DND-41 (cell line): ENCODE measurements at regions not wholly inside any gene's neighbourhood (a gene's known extent, or its start where the extent isn't known, plus 50 kb on each side); places are given as distances from the start of the nearest gene placed in this dataset.

ENCODE experiments used
- ATAC-seq: fragments of 200-7000 bp; cut with Tn5 transposase; 3 replicates; pipeline ENCODE4 v1.9.1; 2021; ENCODE audit warnings: low read depth; ENCODE audit not compliant: insufficient read depth
- DNase-seq: peaks from one replicate; pipeline ENCODE4 v3.0.0-alpha.2; 2020
- H2AFZ ChIP-seq: 2 replicates; pipeline ENCODE4 v1.6.0; 2012; ENCODE audit warnings: low read depth, low read length
- H3K27ac ChIP-seq: 2 replicates; pipeline ENCODE4 v1.5.1; 2012; ENCODE audit warnings: low read length, inconsistent platforms
- H3K27me3 ChIP-seq: fragments of 200-600 bp; sonication (generic); 2 replicates; pipeline ENCODE4 v1.6.0; 2012; ENCODE audit warnings: low read length, mild to moderate bottlenecking, inconsistent platforms; ENCODE audit not compliant: insufficient read depth, poor library complexity
- H3K36me3 ChIP-seq: 2 replicates; pipeline ENCODE4 v1.5.1; 2012; ENCODE audit warnings: low read length, inconsistent platforms; ENCODE audit not compliant: insufficient read depth
- H3K4me1 ChIP-seq: 2 replicates; pipeline ENCODE4 v1.5.1; 2012; ENCODE audit warnings: mild to moderate bottlenecking, low read length; ENCODE audit not compliant: insufficient read depth
- H3K4me2 ChIP-seq: 2 replicates; pipeline ENCODE4 v1.6.0; 2012; ENCODE audit warnings: mild to moderate bottlenecking, moderate library complexity, low read length, inconsistent platforms; ENCODE audit not compliant: insufficient read depth
- H3K4me3 ChIP-seq, 2 experiments: fragments of 200-600 bp in 1 of 2; shearing (Covaris generic) in 1 of 2; 2 replicates each; pipeline ENCODE4 v1.5.1; 2012 to 2016; ENCODE audit warnings: inconsistent platforms in 2 of 2, low read length in 2 of 2, mild to moderate bottlenecking in 2 of 2, low read depth in 1 of 2, moderate library complexity in 1 of 2
- H3K79me2 ChIP-seq: 2 replicates; pipeline ENCODE4 v1.6.0; 2012; ENCODE audit warnings: low read length, inconsistent platforms; ENCODE audit not compliant: insufficient read depth
- H3K9ac ChIP-seq: 2 replicates; pipeline ENCODE4 v1.6.0; 2012; ENCODE audit warnings: low read depth, mild to moderate bottlenecking, inconsistent platforms, low read length, moderate library complexity
- H3K9me3 ChIP-seq: 2 replicates; pipeline ENCODE4 v1.5.1; 2012; ENCODE audit warnings: low read length, moderate library complexity, mild to moderate bottlenecking, inconsistent platforms; ENCODE audit not compliant: insufficient read depth, severe bottlenecking
- H4K20me1 ChIP-seq: 2 replicates; pipeline ENCODE4 v1.6.0; 2012; ENCODE audit warnings: low read length; ENCODE audit not compliant: insufficient read depth
- EZH2 ChIP-seq: IDR thresholded peaks from 3 replicates; pipeline ENCODE4 v1.6.1; 2012; ENCODE audit warnings: borderline replicate concordance, low read depth, mild to moderate bottlenecking, moderate library complexity, low read length, inconsistent platforms; ENCODE audit not compliant: severe bottlenecking
- TF ChIP-seq, protein P1 (sequence below): IDR thresholded peaks from 2 replicates; pipeline ENCODE4 v1.5.1; 2012; ENCODE audit warnings: borderline replicate concordance, low read length, moderate library complexity, mild to moderate bottlenecking; ENCODE audit not compliant: poor library complexity, severe bottlenecking; ENCODE audit errors: extremely low read depth

DNA sequence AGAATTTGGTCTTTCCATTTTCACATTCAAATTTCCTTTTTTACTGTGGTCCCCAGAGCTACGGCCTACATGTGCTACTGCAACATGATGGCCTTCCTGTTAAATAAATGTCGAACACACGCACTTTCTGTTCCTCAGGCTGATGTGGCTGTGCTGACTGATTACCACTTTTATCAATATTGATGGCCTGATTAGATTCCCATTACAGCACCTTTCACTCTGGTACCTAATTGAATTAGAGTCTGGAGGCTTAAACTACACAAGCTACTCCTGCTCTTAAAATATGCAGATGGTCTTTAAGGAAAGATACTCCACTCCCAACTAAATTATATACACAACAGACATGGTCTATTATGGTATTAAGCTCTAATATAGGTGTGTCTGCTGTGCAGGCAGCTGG is 301.6 kb downstream of the FRK start:
- no peaks in the 10 kb centered on the region for H3K4me1 ChIP-seq
- H3K4me2 ChIP-seq, result no peak overlapping the region
- no peaks in the 10 kb centered on the region for H3K79me2 ChIP-seq
- ATAC-seq, result no peak
- H3K36me3 ChIP-seq, result no peaks in the 10 kb centered on the region
- TF ChIP-seq EZH2, result no peak
- TF ChIP-seq, protein P1, sequence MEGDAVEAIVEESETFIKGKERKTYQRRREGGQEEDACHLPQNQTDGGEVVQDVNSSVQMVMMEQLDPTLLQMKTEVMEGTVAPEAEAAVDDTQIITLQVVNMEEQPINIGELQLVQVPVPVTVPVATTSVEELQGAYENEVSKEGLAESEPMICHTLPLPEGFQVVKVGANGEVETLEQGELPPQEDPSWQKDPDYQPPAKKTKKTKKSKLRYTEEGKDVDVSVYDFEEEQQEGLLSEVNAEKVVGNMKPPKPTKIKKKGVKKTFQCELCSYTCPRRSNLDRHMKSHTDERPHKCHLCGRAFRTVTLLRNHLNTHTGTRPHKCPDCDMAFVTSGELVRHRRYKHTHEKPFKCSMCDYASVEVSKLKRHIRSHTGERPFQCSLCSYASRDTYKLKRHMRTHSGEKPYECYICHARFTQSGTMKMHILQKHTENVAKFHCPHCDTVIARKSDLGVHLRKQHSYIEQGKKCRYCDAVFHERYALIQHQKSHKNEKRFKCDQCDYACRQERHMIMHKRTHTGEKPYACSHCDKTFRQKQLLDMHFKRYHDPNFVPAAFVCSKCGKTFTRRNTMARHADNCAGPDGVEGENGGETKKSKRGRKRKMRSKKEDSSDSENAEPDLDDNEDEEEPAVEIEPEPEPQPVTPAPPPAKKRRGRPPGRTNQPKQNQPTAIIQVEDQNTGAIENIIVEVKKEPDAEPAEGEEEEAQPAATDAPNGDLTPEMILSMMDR, result no peak
- no peak overlapping the region for H2AFZ ChIP-seq
- no peaks in the 10 kb centered on the region for H3K27me3 ChIP-seq
- no peak overlapping the region for H3K27ac ChIP-seq
- H3K9me3 ChIP-seq, result no peaks in the 10 kb centered on the region
- H3K9ac ChIP-seq, result no peak overlapping the region
- no peaks in the 10 kb centered on the region for H4K20me1 ChIP-seq
- no peak overlapping the region for H3K4me3 ChIP-seq
- DNase-seq, result no peak

DNA sequence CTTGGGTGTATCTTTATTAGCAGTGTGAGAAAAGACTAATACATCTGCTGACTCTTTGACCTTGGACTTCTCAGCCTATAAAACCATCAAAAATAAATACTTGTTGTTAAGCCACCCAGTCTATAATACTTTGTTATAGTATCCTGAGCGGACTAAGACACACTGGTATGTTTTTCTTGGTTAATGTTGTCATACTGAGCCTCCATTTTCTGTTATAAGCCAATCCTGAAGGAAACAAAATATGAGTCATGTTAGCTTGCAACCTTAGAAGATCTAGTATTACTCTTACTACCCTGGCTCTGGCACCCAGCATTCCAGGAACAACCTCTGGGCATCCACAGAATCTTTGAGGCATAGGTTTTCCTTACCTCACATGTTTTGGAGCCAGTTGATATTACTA is 307.2 kb downstream of the FRK start:
- no peak for TF ChIP-seq EZH2
- TF ChIP-seq, protein P1, result no peak
- ATAC-seq (no peak), DNase-seq (no peak)
- Histone ChIP-seq H3K9me3 (no peaks in the 10 kb centered on the region), H3K4me1 (no peaks in the 10 kb centered on the region), H3K9ac (no peak overlapping the region), H3K79me2 (no peaks in the 10 kb centered on the region), H3K36me3 (no peaks in the 10 kb centered on the region), H3K27me3 (no peaks in the 10 kb centered on the region), H3K27ac (no peak overlapping the region), H3K4me2 (no peak overlapping the region), H2AFZ (no peak overlapping the region), H4K20me1 (no peaks in the 10 kb centered on the region), H3K4me3 (no peak overlapping the region)

DNA sequence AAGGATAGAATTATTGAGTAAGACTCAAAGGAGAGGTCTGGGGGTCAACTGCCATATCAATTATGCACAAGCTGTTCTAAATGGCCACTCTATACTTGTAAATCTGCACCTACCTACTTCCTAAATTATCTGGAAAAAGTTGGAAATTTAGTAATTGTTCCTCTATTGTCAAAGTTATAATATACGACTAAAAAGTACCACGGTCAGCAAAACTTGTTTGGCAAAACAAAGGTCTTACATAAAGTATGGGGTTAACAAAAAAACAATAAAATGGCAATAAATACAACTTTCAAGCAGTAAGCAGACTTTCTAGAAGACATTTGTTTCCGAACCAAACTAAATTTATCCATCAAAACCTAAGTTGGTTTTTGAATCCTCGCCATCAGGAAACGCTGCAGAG is 309.7 kb downstream of the FRK start:
- no peak overlapping the region for H3K27ac ChIP-seq
- H3K27me3 ChIP-seq, result no peaks in the 10 kb centered on the region
- no peak overlapping the region for H2AFZ ChIP-seq
- no peaks in the 10 kb centered on the region for H3K4me1 ChIP-seq
- no peaks in the 10 kb centered on the region for H4K20me1 ChIP-seq
- ATAC-seq, result no peak
- no peaks in the 10 kb centered on the region for H3K36me3 ChIP-seq
- DNase-seq, result no peak
- H3K4me2 ChIP-seq, result no peak overlapping the region
- no peaks in the 10 kb centered on the region for H3K79me2 ChIP-seq
- no peak overlapping the region for H3K4me3 ChIP-seq
- H3K9ac ChIP-seq, result no peak overlapping the region
- H3K9me3 ChIP-seq, result no peaks in the 10 kb centered on the region
- no peak for TF ChIP-seq EZH2
- TF ChIP-seq, protein P1, result no peak

DNA sequence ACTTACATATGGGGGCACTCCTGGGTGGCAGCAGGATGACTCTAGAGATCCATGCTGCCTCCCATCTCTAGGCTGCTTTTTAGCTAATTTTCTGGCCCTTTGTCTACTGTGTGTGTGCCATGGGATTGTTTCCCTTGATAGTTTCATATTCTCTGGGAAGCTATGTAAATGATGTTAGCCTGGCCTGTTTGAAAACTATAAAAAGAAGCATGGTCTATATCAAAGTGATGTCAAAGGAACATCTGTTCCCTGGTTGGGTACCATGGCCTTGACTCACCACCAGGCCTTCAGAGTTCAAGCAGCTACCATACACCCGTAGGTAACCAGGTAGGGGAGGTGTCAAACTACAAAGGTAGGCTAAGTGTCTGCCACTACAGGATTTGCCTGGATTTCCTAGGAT is 310.4 kb downstream of the FRK start:
- TF ChIP-seq, protein P1, result no peak
- TF ChIP-seq EZH2, result no peak
- no peaks in the 10 kb centered on the region for H3K9me3 ChIP-seq

More for the DNA sequence above, 310.4 kb downstream of the FRK start:
- ATAC-seq, result no peak
- Histone ChIP-seq H3K27ac (no peak overlapping the region), H3K4me2 (no peak overlapping the region), H3K4me1 (no peaks in the 10 kb centered on the region), H3K79me2 (no peaks in the 10 kb centered on the region), H3K36me3 (no peaks in the 10 kb centered on the region), H3K27me3 (no peaks in the 10 kb centered on the region), H2AFZ (no peak overlapping the region), H3K9ac (no peak overlapping the region), H3K4me3 (no peak overlapping the region), H4K20me1 (no peaks in the 10 kb centered on the region)
- no peak for DNase-seq
